Mucosa of stomach (tissue), 1 donor: ENCODE measurements at regions not wholly inside any gene's neighbourhood (a gene's known extent, or its start where the extent isn't known, plus 50 kb on each side); places are given as distances from the start of the nearest gene placed in this dataset.

Source experiments
- H3K27me3 ChIP-seq: one replicate; pipeline ENCODE4 v1.7.0; 2013; ENCODE audit warnings: mild to moderate bottlenecking, low read length; ENCODE audit not compliant: control insufficient read depth, insufficient read depth
- H3K36me3 ChIP-seq: one replicate; pipeline ENCODE4 v1.7.0; 2013; ENCODE audit warnings: low read length; ENCODE audit not compliant: control insufficient read depth, insufficient read depth
- H3K4me1 ChIP-seq: one replicate; pipeline ENCODE4 v1.7.0; 2013; ENCODE audit warnings: mild to moderate bottlenecking, low read length; ENCODE audit not compliant: control insufficient read depth, insufficient read depth
- H3K4me3 ChIP-seq: one replicate; pipeline ENCODE4 v1.7.0; 2013; ENCODE audit warnings: low read length
- H3K9ac ChIP-seq: one replicate; pipeline ENCODE4 v1.7.0; 2013; ENCODE audit warnings: mild to moderate bottlenecking, low read length, moderate library complexity
- H3K9me3 ChIP-seq: one replicate; pipeline ENCODE4 v1.7.0; 2013; ENCODE audit warnings: mild to moderate bottlenecking, low read length, moderate library complexity; ENCODE audit not compliant: control insufficient read depth
- donor health status: Pancreatic carcinoma.

- Histone ChIP-seq H3K4me3 (no peak overlapping the region), H3K36me3 (no peaks in the 10 kb centered on the region), H3K9ac (no peak overlapping the region), H3K9me3 (no peaks in the 10 kb centered on the region), H3K4me1 (peaks cover 5% of the 10 kb centered on the region), H3K27me3 (no peaks in the 10 kb centered on the region)
These were observed 197.5 kb upstream of the ATP2B1 start for GRCh38 chr12:89906178-89906577.

- Histone ChIP-seq H3K9me3 (no peaks in the 10 kb centered on the region), H3K36me3 (no peaks in the 10 kb centered on the region), H3K27me3 (no peaks in the 10 kb centered on the region), H3K4me1 (peaks cover 17% of the 10 kb centered on the region), H3K9ac (no peak overlapping the region), H3K4me3 (no peak overlapping the region)
These were observed 193.4 kb upstream of the ATP2B1 start for GRCh38 chr12:89901906-89902642.

- no peaks in the 10 kb centered on the region for H3K27me3 ChIP-seq
- no peaks in the 10 kb centered on the region for H3K9me3 ChIP-seq
- peaks cover 18% of the 10 kb centered on the region for H3K4me1 ChIP-seq
- no peak overlapping the region for H3K4me3 ChIP-seq
- no peak overlapping the region for H3K9ac ChIP-seq
- no peaks in the 10 kb centered on the region for H3K36me3 ChIP-seq
These were observed 192.7 kb upstream of the ATP2B1 start for GRCh38 chr12:89901319-89901718.

- Histone ChIP-seq H3K9ac (no peak overlapping the region), H3K4me3 (no peak overlapping the region), H3K36me3 (no peaks in the 10 kb centered on the region), H3K4me1 (peaks cover 18% of the 10 kb centered on the region), H3K9me3 (no peaks in the 10 kb centered on the region), H3K27me3 (no peaks in the 10 kb centered on the region)
These were observed 191.0 kb upstream of the ATP2B1 start for GRCh38 chr12:89899651-89900050.

- Histone ChIP-seq H3K4me3 (no peak overlapping the region), H3K4me1 (peaks cover 13% of the 10 kb centered on the region), H3K9ac (no peak overlapping the region), H3K9me3 (no peaks in the 10 kb centered on the region), H3K27me3 (no peaks in the 10 kb centered on the region), H3K36me3 (no peaks in the 10 kb centered on the region)
These were observed 187.0 kb upstream of the ATP2B1 start for GRCh38 chr12:89895591-89895990.

GRCh38 chr12:89895101-89895500 is 186.5 kb upstream of the ATP2B1 start:
- Histone ChIP-seq H3K27me3 (no peaks in the 10 kb centered on the region), H3K9me3 (no peaks in the 10 kb centered on the region), H3K9ac (no peak overlapping the region), H3K4me3 (no peak overlapping the region), H3K4me1 (peaks cover 13% of the 10 kb centered on the region), H3K36me3 (no peaks in the 10 kb centered on the region)

- no peak overlapping the region for H3K4me3 ChIP-seq
- H3K9me3 ChIP-seq: no peaks in the 10 kb centered on the region
- no peaks in the 10 kb centered on the region for H3K36me3 ChIP-seq
- H3K9ac ChIP-seq: no peak overlapping the region
- peaks cover 13% of the 10 kb centered on the region for H3K4me1 ChIP-seq
- H3K27me3 ChIP-seq: no peaks in the 10 kb centered on the region
These were observed 185.5 kb upstream of the ATP2B1 start for GRCh38 chr12:89893972-89894706.

GRCh38 chr12:89892436-89892835 is 183.8 kb upstream of the ATP2B1 start:
- Histone ChIP-seq H3K27me3 (no peaks in the 10 kb centered on the region), H3K9me3 (no peaks in the 10 kb centered on the region), H3K9ac (no peak overlapping the region), H3K4me1 (peaks cover 4% of the 10 kb centered on the region), H3K4me3 (no peak overlapping the region), H3K36me3 (no peaks in the 10 kb centered on the region)

GRCh38 chr12:89891933-89892332 is 183.3 kb upstream of the ATP2B1 start:
- no peaks in the 10 kb centered on the region for H3K27me3 ChIP-seq
- H3K4me3 ChIP-seq: no peak overlapping the region
- no peaks in the 10 kb centered on the region for H3K9me3 ChIP-seq
- H3K36me3 ChIP-seq: no peaks in the 10 kb centered on the region
- H3K4me1 ChIP-seq: no peaks in the 10 kb centered on the region
- H3K9ac ChIP-seq: no peak overlapping the region

- Histone ChIP-seq H3K36me3 (no peaks in the 10 kb centered on the region), H3K27me3 (no peaks in the 10 kb centered on the region), H3K4me1 (no peaks in the 10 kb centered on the region), H3K4me3 (no peak overlapping the region), H3K9ac (no peak overlapping the region), H3K9me3 (no peaks in the 10 kb centered on the region)
These were observed 181.5 kb upstream of the ATP2B1 start for GRCh38 chr12:89890161-89890560.

- no peaks in the 10 kb centered on the region for H3K4me1 ChIP-seq
- no peaks in the 10 kb centered on the region for H3K27me3 ChIP-seq
- H3K9ac ChIP-seq: no peak overlapping the region
- no peaks in the 10 kb centered on the region for H3K9me3 ChIP-seq
- H3K36me3 ChIP-seq: no peaks in the 10 kb centered on the region
- no peak overlapping the region for H3K4me3 ChIP-seq
These were observed 180.4 kb upstream of the ATP2B1 start for GRCh38 chr12:89889062-89889461.

GRCh38 chr12:89884952-89885351 is 176.3 kb upstream of the ATP2B1 start:
- H3K36me3 ChIP-seq: no peaks in the 10 kb centered on the region
- no peaks in the 10 kb centered on the region for H3K27me3 ChIP-seq
- no peaks in the 10 kb centered on the region for H3K9me3 ChIP-seq
- H3K4me3 ChIP-seq: no peak overlapping the region
- no peaks in the 10 kb centered on the region for H3K4me1 ChIP-seq
- no peak overlapping the region for H3K9ac ChIP-seq
